ENCODE measurements at regions not wholly inside any gene's neighbourhood (a gene's known extent, or its start where the extent isn't known, plus 50 kb on each side); places are given as distances from the start of the nearest gene placed in this dataset.
A peak's percentile ranks its signal among the peaks of the same experiment; 100 is the strongest.
"Not testable (repeated sequence)": the region's sequence is repeated elsewhere in the genome, so short reads cannot be mapped to it uniquely, and the experiment has no call there.

DNA sequence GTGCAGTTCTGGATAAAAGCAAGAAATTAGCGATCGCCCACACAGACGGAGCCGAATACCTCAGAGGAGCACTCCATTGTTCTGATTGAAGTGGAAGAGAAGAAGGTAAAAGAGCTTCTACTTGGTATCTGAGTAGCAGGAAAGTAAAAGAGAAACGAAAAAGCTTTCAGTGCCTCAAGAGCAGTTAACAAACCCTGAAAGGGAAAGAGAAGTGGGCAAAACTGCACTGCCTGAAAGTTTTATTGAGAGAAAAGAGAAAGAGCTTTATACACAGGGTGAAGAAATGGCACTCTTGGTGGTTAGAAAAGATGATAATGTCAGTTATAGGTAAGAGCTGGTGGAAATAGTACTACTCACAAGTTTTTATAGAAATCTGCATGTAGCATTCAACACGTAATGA lies 192.8 kb downstream of the CDCA7 start:
- no peak for DNase-seq (ENCODE audit: low spot score)

DNA sequence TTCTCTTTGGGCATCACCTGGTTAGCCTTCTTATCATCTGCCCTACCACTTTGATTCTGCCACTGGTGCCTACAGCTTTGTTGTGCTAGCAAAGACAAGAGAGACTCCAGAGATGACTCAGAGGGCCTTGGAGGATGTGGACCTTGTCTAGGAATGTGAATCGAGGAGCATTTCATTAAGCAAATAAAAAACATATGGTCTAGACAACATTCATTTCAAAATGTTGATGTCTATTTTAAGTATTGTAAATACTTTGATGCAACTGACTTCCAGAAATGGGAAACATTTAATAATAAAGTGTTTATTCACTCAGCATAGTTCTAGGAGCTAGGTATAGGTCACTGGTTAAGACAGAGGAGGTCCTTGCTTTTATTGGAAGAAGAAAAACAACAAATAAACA lies 195.5 kb downstream of the CDCA7 start:
- DNase-seq (ENCODE audit: low spot score) = no peak

DNA sequence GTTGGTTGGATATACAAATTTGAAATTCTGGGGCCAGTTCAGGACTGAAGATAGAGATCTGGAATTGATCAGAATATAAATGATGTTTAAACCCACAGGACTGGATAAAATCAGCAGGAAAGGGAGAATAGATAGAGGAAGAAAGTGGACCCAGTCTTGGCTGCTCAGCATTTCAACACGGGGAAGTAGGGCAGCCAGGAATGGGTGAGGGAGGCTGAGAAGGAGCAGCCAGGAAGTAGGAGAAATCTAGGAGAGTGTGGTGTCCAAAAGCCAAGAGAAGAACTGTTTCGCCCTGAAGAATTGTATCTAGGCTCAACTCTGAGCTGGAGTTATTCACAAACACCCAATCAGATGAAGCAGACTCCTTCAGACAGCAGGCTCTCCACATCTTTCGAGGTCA lies 197.9 kb downstream of the CDCA7 start:
- DNase-seq (ENCODE audit: low spot score) = no peak

DNA sequence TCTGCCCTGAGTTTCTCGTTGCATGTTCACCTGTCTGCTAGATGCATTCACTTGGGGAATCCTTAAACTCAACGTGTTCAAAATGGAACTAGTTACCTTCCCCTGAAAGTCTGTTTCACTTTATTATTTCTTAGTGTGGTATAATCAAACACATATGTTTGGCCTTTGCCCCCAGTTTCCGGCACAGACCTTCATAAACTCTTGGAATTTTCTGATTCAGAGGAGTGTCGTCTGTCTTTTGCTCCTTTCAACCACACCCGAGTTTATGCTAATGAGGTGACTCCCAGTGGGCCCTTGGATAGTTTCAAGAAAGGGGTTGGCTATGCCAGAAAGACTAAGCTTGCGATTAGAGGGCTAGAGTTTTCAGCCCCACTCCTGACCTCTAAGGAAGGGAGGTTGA lies 198.9 kb downstream of the CDCA7 start:
- no peak for DNase-seq (ENCODE audit: low spot score)

DNA sequence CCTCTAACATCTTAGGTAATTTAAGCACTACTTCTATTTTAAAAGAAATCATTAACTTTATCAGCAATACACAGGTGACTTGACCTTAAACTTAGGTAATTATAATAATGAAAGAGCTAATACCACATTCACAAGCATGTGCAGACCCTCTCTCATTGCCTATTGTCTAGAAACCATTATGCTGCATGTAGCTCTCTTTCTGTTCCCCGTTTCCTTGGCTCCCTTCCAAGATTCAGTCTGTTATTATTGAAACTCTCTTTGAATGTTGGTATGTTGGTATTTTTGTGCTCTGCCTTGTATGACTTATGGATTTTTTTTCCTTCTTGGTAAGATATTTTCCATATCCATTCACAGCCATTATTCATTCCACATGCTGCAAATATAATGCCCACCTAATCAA lies 201.2 kb downstream of the CDCA7 start:
- DNase-seq (ENCODE audit: low spot score) = no peak

DNA sequence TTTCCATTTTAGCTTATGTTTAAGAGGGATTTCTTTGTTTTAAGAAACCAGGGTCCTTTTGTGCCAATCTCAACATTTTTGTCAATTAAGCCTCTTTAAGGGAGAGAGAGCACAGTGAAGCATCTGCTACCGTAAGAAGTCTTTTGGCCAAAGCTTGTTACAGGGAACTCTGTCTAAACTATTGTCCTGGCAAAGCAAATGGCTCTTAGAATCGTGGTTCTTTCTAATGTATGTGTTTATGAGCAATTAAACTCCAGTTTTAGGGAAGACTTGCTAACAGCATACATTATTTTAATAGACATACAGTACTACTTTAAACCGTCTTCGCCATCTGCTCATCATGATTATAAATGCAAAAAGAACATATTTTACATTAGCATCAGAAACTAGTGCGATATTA lies 202.1 kb downstream of the CDCA7 start:
- no peak for DNase-seq (ENCODE audit: low spot score)

DNA sequence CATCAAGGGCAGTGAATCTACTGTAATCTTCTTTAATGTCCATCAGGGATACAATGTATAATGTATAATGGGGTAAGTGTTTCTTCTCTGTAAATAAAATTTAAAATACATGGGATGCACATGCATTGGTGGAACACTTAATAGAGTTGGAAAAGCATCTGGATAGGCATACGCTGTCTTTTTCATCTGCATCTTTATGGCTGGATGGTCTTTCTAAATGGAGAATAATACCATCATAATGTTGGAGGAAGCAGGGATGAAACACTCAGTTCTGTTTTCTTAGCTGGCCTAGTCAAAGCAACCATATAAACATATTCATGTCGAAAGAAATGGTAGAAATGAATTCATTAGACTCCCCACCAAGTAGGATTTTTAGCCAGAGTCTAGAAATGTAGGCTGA lies 202.8 kb downstream of the CDCA7 start:
- no peak for DNase-seq (ENCODE audit: low spot score)

DNA sequence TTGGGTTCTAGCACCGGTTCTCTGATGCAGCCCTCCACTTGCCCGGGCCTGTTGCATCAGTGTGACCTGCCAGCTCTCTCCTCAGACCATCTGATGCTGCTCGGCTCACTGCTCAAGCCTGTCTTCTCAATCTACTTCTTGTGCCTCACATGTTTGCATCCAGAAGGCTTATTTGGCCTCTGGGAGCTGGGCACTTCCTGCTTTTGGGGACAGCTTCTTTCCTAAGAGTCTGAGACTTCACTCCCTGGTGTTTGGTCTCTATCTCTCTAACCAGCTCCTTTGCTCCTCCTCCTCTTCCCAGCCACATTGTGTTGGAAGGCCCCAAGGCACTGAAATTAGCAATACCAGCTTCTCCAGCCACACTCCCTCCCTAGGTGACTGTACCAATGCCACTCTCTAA lies 212.8 kb downstream of the CDCA7 start:
- no peak for DNase-seq (ENCODE audit: low spot score)

DNA sequence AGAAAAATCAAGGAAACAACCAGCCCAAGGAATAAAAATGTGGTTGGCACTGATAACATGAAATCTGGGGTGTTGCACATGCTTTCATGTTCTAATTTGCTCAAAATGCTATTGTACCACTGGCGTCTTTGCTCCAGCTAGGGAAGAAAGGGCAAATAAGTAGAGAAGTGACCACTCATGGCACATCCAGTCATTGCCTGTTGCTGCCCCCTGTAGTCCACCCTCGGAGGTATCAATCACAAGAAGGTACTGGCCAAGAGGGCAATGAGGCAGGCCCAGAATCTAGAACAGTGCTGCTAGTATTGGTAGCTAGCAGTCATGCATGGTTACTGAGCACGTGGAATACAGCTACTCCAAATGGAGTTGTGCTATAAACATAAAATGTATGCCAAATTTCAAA lies 213.4 kb downstream of the CDCA7 start:
- no peak for DNase-seq (ENCODE audit: low spot score)

DNA sequence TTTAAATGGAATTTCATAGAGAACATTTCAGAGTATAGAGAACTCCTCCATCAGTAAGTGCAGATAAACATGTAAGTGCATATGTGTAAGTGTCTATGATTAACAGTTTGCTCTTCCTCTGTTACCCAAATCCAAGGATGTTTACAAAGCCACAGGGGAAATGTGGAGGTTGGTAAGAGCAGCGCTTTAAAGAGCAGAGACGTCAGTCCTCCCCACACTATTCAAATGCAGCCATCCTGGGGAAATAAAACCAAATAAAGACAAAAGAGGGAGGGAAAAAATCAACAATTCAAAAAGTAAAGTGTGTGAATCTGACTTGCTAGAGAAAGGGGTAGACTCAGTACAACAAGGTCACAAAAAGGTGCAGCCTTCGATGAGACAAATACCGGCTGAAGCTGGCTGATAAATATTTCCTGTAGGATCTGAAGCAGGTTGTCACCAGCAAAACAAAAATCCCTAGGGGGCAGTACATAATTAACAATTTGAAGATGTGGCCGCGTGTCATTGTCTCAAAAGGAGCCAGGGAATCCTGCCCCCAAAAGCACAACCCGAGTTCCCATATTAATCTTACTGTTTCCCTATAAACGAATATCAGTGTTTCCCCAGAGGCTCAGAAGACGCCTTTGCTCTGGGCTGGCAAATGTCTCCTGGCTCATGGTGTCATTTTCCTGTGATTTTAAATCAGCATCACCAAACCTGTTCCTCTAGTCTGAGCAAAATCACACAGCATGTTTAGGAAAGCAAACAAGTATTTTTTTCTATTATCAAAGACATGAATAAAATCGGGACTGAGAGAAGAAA lies 216.5 kb downstream of the CDCA7 start:
- peak; percentile 8 for DNase-seq (ENCODE audit: low spot score)

DNA sequence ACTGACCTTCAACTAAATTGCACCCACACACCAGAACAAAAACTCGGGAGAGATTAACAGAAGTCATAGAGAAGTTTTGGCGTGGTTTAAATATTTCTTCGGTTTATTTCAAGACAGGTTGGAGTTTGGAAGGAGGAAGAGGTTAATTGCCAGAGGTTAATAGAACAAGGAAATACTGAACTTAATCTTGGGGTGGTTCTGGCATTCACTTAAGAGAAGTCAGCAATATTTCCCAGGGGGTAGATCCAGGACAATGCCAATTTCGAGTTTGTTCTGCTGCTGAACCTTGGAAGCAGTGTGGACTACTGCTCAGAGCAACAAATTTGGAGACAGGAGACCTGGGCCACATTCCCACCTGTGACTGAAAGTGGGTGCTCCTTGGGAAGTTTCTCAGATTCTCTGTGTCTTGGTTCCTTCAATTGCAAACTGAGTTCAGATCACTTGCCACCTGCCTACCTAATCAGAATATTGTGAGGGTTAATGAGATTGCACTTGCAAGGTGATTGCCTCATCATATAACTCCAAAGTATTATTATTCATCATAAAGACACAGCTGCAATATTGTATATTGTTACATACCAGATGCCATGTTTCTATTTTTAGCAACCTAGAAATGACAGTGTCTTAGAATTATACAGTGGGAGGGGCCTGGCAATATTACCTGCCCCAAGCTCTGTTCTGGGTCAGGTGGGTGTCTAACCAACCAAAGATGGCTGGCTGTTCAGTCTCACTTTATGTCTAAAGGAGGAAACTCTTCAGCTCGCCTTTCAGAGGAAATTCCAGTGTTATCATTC lies 217.4 kb downstream of the CDCA7 start:
- no peak for DNase-seq (ENCODE audit: low spot score)

DNA sequence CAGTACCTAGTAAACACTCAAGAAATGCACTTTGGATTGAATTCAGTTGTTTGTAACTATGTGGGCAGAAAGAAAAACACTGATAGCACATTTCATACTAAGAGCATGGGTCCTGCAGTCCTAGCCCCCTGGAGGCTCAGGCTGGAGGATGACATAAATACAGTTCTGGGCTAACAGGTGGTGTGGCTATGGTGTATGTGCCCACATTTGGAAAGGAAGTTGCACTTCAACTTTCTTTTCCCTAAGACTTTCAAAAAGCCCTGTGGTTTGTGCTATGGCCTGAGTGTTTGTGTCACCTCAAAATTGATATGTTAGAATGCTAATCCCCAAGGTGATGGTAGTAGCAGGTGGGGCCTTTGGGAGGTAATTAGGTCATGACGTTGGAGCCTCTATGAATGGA lies 218.2 kb downstream of the CDCA7 start:
- no peak for DNase-seq (ENCODE audit: low spot score)

DNA sequence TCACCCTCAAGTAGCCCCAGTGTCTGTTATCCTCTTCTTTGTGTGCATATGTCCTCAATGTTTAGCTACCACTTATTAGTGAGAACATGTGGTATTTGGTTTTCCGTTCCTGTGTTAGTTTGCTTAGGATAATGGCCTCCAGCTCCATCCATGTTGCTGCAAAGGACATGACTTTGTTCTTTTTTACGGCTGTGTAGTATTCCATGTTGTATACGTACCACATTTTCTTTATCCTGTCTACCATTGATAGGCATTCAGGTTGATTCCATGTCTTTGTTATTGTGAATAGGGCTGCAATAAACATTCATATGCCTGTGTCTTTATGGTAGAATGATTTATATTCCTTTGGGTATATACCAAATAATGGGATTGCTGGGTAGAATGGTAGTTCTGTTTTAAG lies 219.1 kb downstream of the CDCA7 start:
- DNase-seq (ENCODE audit: low spot score) = not testable (repeated sequence)

DNA sequence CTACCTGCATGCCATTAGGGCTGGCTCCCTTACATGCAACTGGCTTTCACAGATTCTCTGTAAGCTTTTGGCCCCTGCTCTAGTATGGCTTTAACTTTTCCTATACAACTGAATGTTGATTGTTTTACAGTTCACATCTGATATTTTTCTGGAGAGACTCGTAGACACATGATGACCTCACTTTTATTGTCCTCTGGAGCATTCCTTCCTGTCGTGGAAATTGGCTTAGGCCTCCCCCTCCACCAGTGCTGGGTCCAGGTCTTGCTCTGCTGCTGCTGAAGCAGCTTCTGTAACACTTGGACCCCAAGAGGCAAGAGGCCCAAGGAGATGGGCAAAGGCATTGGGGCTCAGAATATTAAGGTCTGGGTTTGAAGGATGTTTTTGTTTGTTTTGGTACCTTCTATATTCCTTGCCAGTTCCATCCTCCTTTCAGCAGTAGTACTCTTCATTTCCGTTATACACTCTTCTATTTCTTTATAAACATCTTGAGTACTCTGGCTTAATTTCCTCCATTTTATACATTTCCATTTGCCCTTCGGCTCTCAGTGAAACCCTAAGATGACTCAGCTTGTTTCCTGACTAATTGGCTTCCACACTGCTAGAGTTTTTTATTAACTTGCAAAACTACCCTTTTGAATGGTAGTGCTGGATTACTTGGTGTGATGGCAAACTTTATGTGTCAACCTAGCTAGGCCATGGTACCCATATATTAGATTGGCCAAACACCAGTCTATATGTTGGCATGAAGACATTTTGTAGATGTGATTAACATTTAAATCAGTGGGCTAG lies 219.8 kb downstream of the CDCA7 start:
- no peak for DNase-seq (ENCODE audit: low spot score)

DNA sequence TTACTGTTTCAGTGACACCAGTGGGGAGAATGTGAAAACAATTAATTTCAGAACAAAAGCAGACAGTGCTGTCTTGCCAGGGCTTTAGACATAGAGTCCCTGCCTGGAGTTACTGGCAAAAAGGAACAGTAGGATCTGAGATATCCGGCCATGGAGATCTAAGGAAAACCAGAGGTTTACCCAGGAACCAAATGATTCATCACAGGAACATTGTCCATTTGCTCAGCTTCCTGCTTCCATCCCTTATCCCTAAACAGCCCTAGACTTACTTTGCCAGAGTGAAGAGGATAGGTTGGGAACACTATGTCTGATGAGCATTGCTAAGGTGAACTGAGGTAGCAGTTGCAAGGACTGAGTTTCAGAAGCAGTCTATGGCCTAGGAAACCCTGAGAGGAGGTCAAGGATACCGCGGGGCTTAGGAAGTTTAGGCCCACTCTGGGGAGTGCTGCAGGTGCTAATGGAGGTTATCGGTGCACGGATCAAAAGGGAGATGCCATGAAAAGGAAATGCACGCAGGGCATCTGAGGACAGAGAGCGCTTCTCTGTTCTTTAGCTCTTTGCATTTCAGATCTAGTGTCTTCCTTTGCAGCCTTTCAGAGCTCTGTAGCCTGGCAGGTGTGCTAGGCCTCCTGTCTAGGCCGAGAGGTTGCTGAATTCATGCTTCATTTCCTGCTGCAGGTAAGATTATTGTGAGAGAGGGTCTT lies 223.9 kb downstream of the CDCA7 start:
- DNase-seq (ENCODE audit: low spot score) = no peak

DNA sequence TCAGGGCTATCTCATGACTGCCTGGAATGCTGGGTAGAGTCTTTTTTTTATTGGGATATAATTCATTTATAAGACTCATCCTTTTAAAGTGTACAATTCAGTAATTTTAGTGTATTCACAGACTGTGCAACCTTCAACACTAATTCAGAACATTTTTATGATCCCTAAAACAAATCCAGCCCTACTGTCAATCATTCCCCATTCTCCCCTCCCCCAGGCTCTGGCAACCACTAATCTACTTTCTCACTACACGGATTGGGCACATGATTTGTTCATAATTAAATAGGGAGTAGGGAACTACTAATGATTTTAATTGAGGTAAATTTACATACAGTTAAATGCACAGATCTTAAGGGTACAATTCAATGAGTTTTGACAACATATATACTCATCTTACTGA lies 225.7 kb downstream of the CDCA7 start:
- DNase-seq (ENCODE audit: low spot score) = no peak

DNA sequence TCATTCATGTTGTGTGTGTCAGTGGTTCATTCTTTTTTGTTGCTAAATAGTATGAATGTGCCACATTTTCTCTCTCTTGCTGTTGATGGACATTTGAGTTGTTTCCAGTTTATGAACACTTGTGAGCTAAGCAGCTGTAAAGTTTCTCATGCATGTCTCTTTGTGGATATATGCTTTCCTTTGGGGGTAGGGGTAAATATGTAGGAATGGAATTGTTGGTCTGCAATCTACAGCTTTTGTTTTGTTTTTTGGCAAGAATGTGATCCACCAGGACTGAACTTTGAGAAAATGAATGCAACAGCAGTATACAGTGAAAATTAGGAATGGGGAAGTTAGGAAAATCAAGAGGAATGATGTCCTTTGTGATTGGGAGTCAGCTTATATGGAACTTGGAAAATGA lies 226.3 kb downstream of the CDCA7 start:
- no peak for DNase-seq (ENCODE audit: low spot score)

DNA sequence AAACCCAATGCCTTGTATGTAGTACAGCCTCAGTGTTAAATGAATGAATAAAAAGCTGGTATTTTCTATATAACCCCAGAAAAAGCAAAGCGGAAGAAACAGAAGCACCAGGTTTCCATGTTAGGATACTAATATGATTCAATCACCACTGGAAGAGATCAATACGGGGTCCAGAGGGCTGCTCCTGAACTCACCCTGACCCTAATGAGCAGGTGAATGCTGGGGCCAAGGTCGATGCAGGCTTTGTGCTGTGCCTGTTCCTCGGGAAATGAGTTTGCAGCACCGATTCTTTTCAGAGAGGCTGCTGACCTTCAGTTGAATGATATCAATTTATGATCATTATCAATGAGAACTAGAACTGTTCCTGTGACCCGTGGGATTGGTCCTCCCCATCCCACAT lies 228.5 kb downstream of the CDCA7 start:
- no peak for DNase-seq (ENCODE audit: low spot score)

DNA sequence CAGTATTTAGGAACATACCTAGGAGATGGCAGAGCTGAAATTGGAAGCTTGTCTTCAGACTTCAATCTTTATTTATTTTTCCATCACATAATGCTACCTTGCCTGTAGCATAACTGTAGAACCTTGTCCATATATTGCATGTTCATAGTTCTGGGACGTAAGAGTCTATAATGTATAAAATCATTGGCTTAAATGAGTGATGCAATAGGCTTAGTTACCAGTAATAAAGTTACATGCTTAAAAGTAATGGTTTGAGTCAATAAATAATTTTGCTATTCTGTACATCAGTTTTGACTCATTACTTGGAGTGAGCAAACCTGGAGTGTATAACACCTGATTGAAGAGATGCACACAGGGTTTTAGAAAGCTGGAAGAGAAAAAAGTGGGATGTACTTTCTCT lies 229.3 kb downstream of the CDCA7 start:
- DNase-seq (ENCODE audit: low spot score) = no peak

DNA sequence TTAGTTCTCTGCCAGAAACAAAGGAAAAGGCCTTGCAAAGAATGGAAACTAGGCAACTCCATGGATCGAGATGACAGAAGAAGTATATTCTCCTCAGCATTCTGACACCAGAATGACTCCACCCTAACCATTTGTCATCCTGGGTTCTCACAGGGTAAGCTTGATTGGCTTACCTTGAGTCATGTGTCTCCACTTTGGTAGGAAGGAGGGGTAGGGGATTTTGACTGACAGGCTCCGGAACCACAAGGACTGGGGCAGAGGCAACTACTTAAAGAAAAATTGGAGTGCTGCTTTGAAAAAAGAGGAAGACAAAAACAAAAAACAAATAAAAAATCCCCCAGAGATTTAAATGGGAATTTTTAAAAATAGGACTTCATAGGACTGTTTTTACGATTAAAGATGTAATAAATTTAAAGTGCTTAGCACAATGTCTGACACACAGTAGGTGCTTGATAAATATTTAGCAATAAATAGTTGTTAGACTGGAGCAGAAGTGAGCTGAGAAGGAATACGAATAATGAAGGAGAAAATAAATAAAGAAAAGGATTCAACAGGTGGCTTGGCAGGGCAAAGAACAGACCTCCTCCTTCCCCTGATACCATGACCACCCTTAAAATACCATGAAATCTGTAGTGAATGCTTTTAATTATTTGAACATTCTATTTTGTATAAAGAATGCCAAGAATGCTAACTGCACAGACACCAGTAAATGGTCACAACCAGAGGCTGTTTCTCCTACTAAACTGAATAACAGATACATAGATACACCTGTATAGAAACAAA lies 230.2 kb downstream of the CDCA7 start:
- no peak for DNase-seq (ENCODE audit: low spot score)

DNA sequence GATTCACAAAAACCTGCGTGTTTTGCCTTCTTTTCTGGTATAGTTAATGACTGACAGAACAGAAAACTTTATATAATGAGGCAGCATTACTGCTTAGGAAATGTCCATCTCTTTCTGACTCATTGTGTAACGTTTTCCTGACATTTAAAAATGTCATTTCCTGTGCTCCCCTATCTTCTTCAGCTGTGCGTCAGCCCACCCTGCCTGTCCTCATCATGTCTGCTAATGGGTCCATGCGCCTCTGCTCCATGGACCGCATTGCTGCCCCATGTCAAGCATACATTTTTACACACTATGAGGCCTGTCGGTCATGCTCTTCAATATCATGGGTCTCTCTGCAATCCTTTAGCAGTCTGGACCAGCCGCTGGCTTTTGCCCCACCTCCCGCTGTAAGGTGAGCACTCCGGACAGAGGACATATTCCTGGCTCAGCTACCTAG lies 234.3 kb downstream of the CDCA7 start:
- no peak for DNase-seq (ENCODE audit: low spot score)
